ENCODE measurements at regions not wholly inside any gene's neighbourhood (a gene's known extent, or its start where the extent isn't known, plus 50 kb on each side); places are given as distances from the start of the nearest gene placed in this dataset.

GRCh38 chr16:86903068-86903467, 324.7 kb downstream of the FOXL1 start:
- TF ChIP-seq ZNF263 (CRISPR knock-in tag; IDR thresholded peaks at IDR 0.05; ENCODE audit: low read depth) (no peak), ATF3 (CRISPR knock-in tag; conservative IDR thresholded peaks at IDR 0.05) (no peak), SMAD4 (CRISPR knock-in tag; IDR thresholded peaks at IDR 0.05) (no peak), RELA (CRISPR knock-in tag; IDR thresholded peaks at IDR 0.05; ENCODE audit: borderline replicate concordance) (no peak), ZNF232 (CRISPR knock-in tag; IDR thresholded peaks at IDR 0.05) (no peak), STAT6 (CRISPR knock-in tag; conservative IDR thresholded peaks at IDR 0.05; ENCODE audit: low read depth) (no peak), ZNF138 (CRISPR knock-in tag; conservative IDR thresholded peaks at IDR 0.05) (no peak), SP1 (CRISPR knock-in tag; conservative IDR thresholded peaks at IDR 0.05) (no peak), ETV6 (CRISPR knock-in tag; IDR thresholded peaks at IDR 0.05) (no peak), TEAD4 (CRISPR knock-in tag; IDR thresholded peaks at IDR 0.05) (no peak)
- TF ChIP-seq, protein P1, sequence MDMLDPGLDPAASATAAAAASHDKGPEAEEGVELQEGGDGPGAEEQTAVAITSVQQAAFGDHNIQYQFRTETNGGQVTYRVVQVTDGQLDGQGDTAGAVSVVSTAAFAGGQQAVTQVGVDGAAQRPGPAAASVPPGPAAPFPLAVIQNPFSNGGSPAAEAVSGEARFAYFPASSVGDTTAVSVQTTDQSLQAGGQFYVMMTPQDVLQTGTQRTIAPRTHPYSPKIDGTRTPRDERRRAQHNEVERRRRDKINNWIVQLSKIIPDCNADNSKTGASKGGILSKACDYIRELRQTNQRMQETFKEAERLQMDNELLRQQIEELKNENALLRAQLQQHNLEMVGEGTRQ (CRISPR knock-in tag; IDR thresholded peaks at IDR 0.05) = no peak
- TF ChIP-seq, protein P2, sequence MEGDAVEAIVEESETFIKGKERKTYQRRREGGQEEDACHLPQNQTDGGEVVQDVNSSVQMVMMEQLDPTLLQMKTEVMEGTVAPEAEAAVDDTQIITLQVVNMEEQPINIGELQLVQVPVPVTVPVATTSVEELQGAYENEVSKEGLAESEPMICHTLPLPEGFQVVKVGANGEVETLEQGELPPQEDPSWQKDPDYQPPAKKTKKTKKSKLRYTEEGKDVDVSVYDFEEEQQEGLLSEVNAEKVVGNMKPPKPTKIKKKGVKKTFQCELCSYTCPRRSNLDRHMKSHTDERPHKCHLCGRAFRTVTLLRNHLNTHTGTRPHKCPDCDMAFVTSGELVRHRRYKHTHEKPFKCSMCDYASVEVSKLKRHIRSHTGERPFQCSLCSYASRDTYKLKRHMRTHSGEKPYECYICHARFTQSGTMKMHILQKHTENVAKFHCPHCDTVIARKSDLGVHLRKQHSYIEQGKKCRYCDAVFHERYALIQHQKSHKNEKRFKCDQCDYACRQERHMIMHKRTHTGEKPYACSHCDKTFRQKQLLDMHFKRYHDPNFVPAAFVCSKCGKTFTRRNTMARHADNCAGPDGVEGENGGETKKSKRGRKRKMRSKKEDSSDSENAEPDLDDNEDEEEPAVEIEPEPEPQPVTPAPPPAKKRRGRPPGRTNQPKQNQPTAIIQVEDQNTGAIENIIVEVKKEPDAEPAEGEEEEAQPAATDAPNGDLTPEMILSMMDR (IDR thresholded peaks at IDR 0.05) = no peak
- TF ChIP-seq, protein P3, sequence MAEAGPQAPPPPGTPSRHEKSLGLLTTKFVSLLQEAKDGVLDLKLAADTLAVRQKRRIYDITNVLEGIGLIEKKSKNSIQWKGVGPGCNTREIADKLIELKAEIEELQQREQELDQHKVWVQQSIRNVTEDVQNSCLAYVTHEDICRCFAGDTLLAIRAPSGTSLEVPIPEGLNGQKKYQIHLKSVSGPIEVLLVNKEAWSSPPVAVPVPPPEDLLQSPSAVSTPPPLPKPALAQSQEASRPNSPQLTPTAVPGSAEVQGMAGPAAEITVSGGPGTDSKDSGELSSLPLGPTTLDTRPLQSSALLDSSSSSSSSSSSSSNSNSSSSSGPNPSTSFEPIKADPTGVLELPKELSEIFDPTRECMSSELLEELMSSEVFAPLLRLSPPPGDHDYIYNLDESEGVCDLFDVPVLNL (CRISPR knock-in tag; IDR thresholded peaks at IDR 0.05; ENCODE audit: borderline replicate concordance, low read depth) = no peak
- TF ChIP-seq, protein P4, sequence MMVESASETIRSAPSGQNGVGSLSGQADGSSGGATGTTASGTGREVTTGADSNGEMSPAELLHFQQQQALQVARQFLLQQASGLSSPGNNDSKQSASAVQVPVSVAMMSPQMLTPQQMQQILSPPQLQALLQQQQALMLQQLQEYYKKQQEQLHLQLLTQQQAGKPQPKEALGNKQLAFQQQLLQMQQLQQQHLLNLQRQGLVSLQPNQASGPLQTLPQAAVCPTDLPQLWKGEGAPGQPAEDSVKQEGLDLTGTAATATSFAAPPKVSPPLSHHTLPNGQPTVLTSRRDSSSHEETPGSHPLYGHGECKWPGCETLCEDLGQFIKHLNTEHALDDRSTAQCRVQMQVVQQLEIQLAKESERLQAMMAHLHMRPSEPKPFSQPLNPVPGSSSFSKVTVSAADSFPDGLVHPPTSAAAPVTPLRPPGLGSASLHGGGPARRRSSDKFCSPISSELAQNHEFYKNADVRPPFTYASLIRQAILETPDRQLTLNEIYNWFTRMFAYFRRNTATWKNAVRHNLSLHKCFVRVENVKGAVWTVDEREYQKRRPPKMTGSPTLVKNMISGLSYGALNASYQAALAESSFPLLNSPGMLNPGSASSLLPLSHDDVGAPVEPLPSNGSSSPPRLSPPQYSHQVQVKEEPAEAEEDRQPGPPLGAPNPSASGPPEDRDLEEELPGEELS (CRISPR knock-in tag; IDR thresholded peaks at IDR 0.05) = no peak
